GM06990 (cell line): ENCODE measurements at regions not wholly inside any gene's neighbourhood (a gene's known extent, or its start where the extent isn't known, plus 50 kb on each side); places are given as distances from the start of the nearest gene placed in this dataset.

ENCODE experiments used
- DNase-seq: peaks from one replicate; pipeline ENCODE4 v3.0.0-alpha.2; 2011; ENCODE audit not compliant: insufficient read length; ENCODE audit errors: extremely low read depth
- H3K27me3 ChIP-seq: replicated peaks from 2 replicates; pipeline ENCODE4 v1.6.0; 2011; ENCODE audit warnings: low read length; ENCODE audit not compliant: control insufficient read depth, insufficient read depth
- H3K36me3 ChIP-seq: 2 replicates; pipeline ENCODE4 v1.5.1; 2011; ENCODE audit warnings: low read length; ENCODE audit not compliant: control insufficient read depth, insufficient read depth
- H3K4me3 ChIP-seq: replicated peaks from 2 replicates; pipeline ENCODE4 v1.5.1; 2011; ENCODE audit warnings: low read depth, mild to moderate bottlenecking, control low read depth, low read length
- TF ChIP-seq, protein P1 (sequence below): IDR thresholded peaks from 2 replicates; pipeline ENCODE4 v1.5.1; 2011; ENCODE audit warnings: low read length, control low read depth, mild to moderate bottlenecking, inconsistent platforms; ENCODE audit not compliant: insufficient read depth, poor library complexity, severe bottlenecking

- no peak for DNase-seq
- Histone ChIP-seq H3K36me3 (no peaks in the 10 kb centered on the region), H3K27me3 (no peaks in the 10 kb centered on the region), H3K4me3 (no peak overlapping the region)
- TF ChIP-seq, protein P1, sequence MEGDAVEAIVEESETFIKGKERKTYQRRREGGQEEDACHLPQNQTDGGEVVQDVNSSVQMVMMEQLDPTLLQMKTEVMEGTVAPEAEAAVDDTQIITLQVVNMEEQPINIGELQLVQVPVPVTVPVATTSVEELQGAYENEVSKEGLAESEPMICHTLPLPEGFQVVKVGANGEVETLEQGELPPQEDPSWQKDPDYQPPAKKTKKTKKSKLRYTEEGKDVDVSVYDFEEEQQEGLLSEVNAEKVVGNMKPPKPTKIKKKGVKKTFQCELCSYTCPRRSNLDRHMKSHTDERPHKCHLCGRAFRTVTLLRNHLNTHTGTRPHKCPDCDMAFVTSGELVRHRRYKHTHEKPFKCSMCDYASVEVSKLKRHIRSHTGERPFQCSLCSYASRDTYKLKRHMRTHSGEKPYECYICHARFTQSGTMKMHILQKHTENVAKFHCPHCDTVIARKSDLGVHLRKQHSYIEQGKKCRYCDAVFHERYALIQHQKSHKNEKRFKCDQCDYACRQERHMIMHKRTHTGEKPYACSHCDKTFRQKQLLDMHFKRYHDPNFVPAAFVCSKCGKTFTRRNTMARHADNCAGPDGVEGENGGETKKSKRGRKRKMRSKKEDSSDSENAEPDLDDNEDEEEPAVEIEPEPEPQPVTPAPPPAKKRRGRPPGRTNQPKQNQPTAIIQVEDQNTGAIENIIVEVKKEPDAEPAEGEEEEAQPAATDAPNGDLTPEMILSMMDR: no peak
These were observed 479.4 kb upstream of the NRP1 start for GRCh38 chr10:33813871-33814270.

- no peaks in the 10 kb centered on the region for H3K36me3 ChIP-seq
- no peak overlapping the region for H3K4me3 ChIP-seq
- TF ChIP-seq, protein P1: no peak
- H3K27me3 ChIP-seq: no peaks in the 10 kb centered on the region
- DNase-seq: no peak
These were observed 478.9 kb upstream of the NRP1 start for GRCh38 chr10:33813415-33813814.

DNA sequence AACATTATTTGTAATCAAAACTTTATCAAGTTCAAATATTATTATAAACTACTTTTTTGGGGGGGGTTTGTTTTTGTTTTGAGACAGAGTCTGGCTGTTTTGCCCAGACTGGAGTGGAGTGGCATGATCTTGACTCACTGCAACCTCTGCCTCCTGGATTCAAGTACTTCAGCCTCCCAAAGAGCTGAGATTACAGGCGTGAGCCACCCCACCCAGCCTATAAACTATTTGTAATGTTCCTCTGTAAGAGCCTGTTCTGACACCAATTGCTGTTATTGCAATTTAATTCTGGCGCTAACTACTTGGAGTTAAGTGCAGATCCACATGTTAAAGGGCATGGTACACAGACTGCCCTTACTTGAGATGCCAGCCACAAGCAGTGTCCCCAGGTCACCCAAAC, 478.1 kb upstream of the NRP1 start:
- Histone ChIP-seq H3K4me3 (no peak overlapping the region), H3K27me3 (no peaks in the 10 kb centered on the region), H3K36me3 (no peaks in the 10 kb centered on the region)
- TF ChIP-seq, protein P1: no peak
- DNase-seq: no peak

- Histone ChIP-seq H3K4me3 (no peak overlapping the region), H3K27me3 (no peaks in the 10 kb centered on the region), H3K36me3 (no peaks in the 10 kb centered on the region)
- TF ChIP-seq, protein P1: no peak
- DNase-seq: no peak
These were observed 476.5 kb upstream of the NRP1 start for GRCh38 chr10:33810986-33811385.

GRCh38 chr10:33809732-33810131, 475.3 kb upstream of the NRP1 start:
- Histone ChIP-seq H3K27me3 (no peaks in the 10 kb centered on the region), H3K36me3 (no peaks in the 10 kb centered on the region), H3K4me3 (no peak overlapping the region)
- TF ChIP-seq, protein P1: no peak
- DNase-seq: no peak

GRCh38 chr10:33808475-33808874, 474.0 kb upstream of the NRP1 start:
- H3K4me3 ChIP-seq: no peak overlapping the region
- TF ChIP-seq, protein P1: no peak
- no peaks in the 10 kb centered on the region for H3K27me3 ChIP-seq
- no peaks in the 10 kb centered on the region for H3K36me3 ChIP-seq
- DNase-seq: no peak
